ENCODE measurements at regions not wholly inside any gene's neighbourhood (a gene's known extent, or its start where the extent isn't known, plus 50 kb on each side); places are given as distances from the start of the nearest gene placed in this dataset.

- TF ChIP-seq CTCF (IDR thresholded peaks at IDR 0.05), result no peak
- 100% methylated on average over 1 of the region's 4 CpGs for WGBS (ENCODE audit: insufficient coverage)
- intact Hi-C loops (cut with micrococcal nuclease), result no loop called here
- Mint-ChIP-seq H3K36me3 (no peaks in the 10 kb centered on the region), H3K27ac (no peak overlapping the region), H3K27me3 (ENCODE audit: low read depth in 3 of 3) (no peaks in the 10 kb centered on the region), H3K9me3 (peaks cover 5 to 18% (median 11%) of the 10 kb centered on the region in 7 donors), H3K4me1 (no peaks in the 10 kb centered on the region), H3K4me3 (no peak overlapping the region)
- Histone ChIP-seq H3K4me2 (replicated peaks; ENCODE audit: extremely low read depth, low read length, poor library complexity, severe bottlenecking) (no peak overlapping the region), H3K27ac (ENCODE audit: low read depth in 1 of 2, low read length in 2 of 2) (no peak overlapping the region), H2AFZ (ENCODE audit: insufficient read depth, low read depth, low read length, poor library complexity, severe bottlenecking) (no peak overlapping the region), H3K9ac (ENCODE audit: insufficient read depth, low read length, poor library complexity, severe bottlenecking) (no peak overlapping the region), H3K27me3 (ENCODE audit: control insufficient read depth in 2 of 2, insufficient read depth in 2 of 2, low read length in 2 of 2) (no peaks in the 10 kb centered on the region), H3K79me2 (ENCODE audit: insufficient read depth, low read length) (no peaks in the 10 kb centered on the region), H3K36me3 (replicated peaks in 1 of 2; ENCODE audit: control insufficient read depth in 1 of 2, insufficient read depth in 2 of 2, low read length in 2 of 2) (no peaks in the 10 kb centered on the region), H3K4me1 (ENCODE audit: control insufficient read depth in 1 of 2, insufficient read depth in 2 of 2, low read length in 2 of 2) (no peaks in the 10 kb centered on the region), H4K20me1 (ENCODE audit: insufficient read depth, low read length) (no peaks in the 10 kb centered on the region), H3K9me3 (replicated peaks in 1 of 2; ENCODE audit: control insufficient read depth in 1 of 2, insufficient read depth in 1 of 2, low read length in 2 of 2) (peaks cover 0 to 4% of the 10 kb centered on the region in 2 donors), H3K4me3 (replicated peaks in 1 of 3; ENCODE audit: low read depth in 2 of 3, low read length in 3 of 3) (no peak overlapping the region)
- no peak for DNase-seq
These were observed 384.5 kb upstream of the TENM3 start for GRCh38 chr4:181858741-181859140.

GRCh38 chr4:181859439-181859838, 383.8 kb upstream of the TENM3 start:
- no peak for DNase-seq
- WGBS (ENCODE audit: insufficient coverage), result no CpG with 5 or more reads among the region's 2 CpGs
- no peak overlapping the region for H2AFZ ChIP-seq (ENCODE audit: insufficient read depth, low read depth, low read length, poor library complexity, severe bottlenecking)
- no peaks in the 10 kb centered on the region for H3K27me3 Mint-ChIP-seq (ENCODE audit: low read depth in 3 of 3)
- no peak overlapping the region for H3K27ac Mint-ChIP-seq
- no peaks in the 10 kb centered on the region for H3K4me1 Mint-ChIP-seq
- H3K9me3 Mint-ChIP-seq, result peaks cover 5 to 18% (median 11%) of the 10 kb centered on the region in 7 donors
- H3K9ac ChIP-seq (ENCODE audit: insufficient read depth, low read length, poor library complexity, severe bottlenecking), result no peak overlapping the region
- no peaks in the 10 kb centered on the region for H3K79me2 ChIP-seq (ENCODE audit: insufficient read depth, low read length)
- H3K4me3 ChIP-seq (replicated peaks in 1 of 3; ENCODE audit: low read depth in 2 of 3, low read length in 3 of 3), result no peak overlapping the region
- no peak overlapping the region for H3K4me3 Mint-ChIP-seq
- TF ChIP-seq CTCF (IDR thresholded peaks at IDR 0.05), result no peak
- H3K27ac ChIP-seq (ENCODE audit: low read depth in 1 of 2, low read length in 2 of 2), result no peak overlapping the region
- H3K27me3 ChIP-seq (ENCODE audit: control insufficient read depth in 2 of 2, insufficient read depth in 2 of 2, low read length in 2 of 2), result no peaks in the 10 kb centered on the region
- H3K36me3 ChIP-seq (replicated peaks in 1 of 2; ENCODE audit: control insufficient read depth in 1 of 2, insufficient read depth in 2 of 2, low read length in 2 of 2), result no peaks in the 10 kb centered on the region
- no peaks in the 10 kb centered on the region for H3K36me3 Mint-ChIP-seq
- no peaks in the 10 kb centered on the region for H4K20me1 ChIP-seq (ENCODE audit: insufficient read depth, low read length)
- H3K4me2 ChIP-seq (replicated peaks; ENCODE audit: extremely low read depth, low read length, poor library complexity, severe bottlenecking), result no peak overlapping the region
- no peaks in the 10 kb centered on the region for H3K4me1 ChIP-seq (ENCODE audit: control insufficient read depth in 1 of 2, insufficient read depth in 2 of 2, low read length in 2 of 2)
- H3K9me3 ChIP-seq (replicated peaks in 1 of 2; ENCODE audit: control insufficient read depth in 1 of 2, insufficient read depth in 1 of 2, low read length in 2 of 2), result peaks cover 0 to 4% of the 10 kb centered on the region in 2 donors
- intact Hi-C loops (cut with micrococcal nuclease), result no loop called here

All from CD14-positive monocyte (primary cell).